Naive thymus-derived CD4-positive, alpha-beta T cell (primary cell): ENCODE measurements at regions not wholly inside any gene's neighbourhood (a gene's known extent, or its start where the extent isn't known, plus 50 kb on each side); places are given as distances from the start of the nearest gene placed in this dataset.
"Not testable (repeated sequence)": the region's sequence is repeated elsewhere in the genome, so short reads cannot be mapped to it uniquely, and the experiment has no call there.

Experiments used
- ATAC-seq: fragments of 150-1000 bp; cut with Tn5 transposase; 2 replicates; pipeline ENCODE4 v1.10.0; 2021; ENCODE audit warnings: mild to moderate bottlenecking, moderate library complexity
- CTCF ChIA-PET: fragments of 350-600 bp; sonication (Branson Sonifier 250); formaldehyde crosslinking; loops from one replicate; lab custom pipeline; 2021; ENCODE audit warnings: antibody characterized with exemption; lab: Charles Lee
- POLR2A ChIA-PET: fragments of 350-600 bp; sonication (Branson Sonifier 250); formaldehyde crosslinking; loops from one replicate; lab custom pipeline; 2021; ENCODE audit warnings: antibody characterized with exemption, inconsistent platforms; lab: Charles Lee
- DNase-seq, 9 donors: peaks; one replicate each; pipeline versions ENCODE4 v3.0.0 to v3.0.0-alpha.2; 2020 to 2022; ENCODE audit warnings: mixed read lengths in 1 of 9
- H3K27ac ChIP-seq: one replicate; pipeline ENCODE4 v1.7.0; 2013; ENCODE audit warnings: mild to moderate bottlenecking, low read depth, low read length, moderate library complexity
- H3K27me3 ChIP-seq, 2 donors: one replicate each; pipeline ENCODE4 v1.7.0; 2013; ENCODE audit warnings: low read length in 2 of 2, mild to moderate bottlenecking in 2 of 2, moderate library complexity in 2 of 2; ENCODE audit not compliant: control insufficient read depth in 2 of 2, insufficient read depth in 2 of 2
- H3K36me3 ChIP-seq, 3 experiments: 1 replicate in 2 of 3; 2 replicates in 1 of 3; pipeline ENCODE4 v1.7.0; 2013; ENCODE audit warnings: low read length in 3 of 3, mild to moderate bottlenecking in 3 of 3, moderate library complexity in 1 of 3; ENCODE audit not compliant: insufficient read depth in 3 of 3, control insufficient read depth in 2 of 3
- H3K4me1 ChIP-seq, 2 donors: one replicate each; pipeline ENCODE4 v1.7.0; 2013; ENCODE audit warnings: low read length in 2 of 2, mild to moderate bottlenecking in 2 of 2, moderate library complexity in 1 of 2; ENCODE audit not compliant: control insufficient read depth in 2 of 2, insufficient read depth in 2 of 2
- H3K4me3 ChIP-seq: 2 replicates; pipeline ENCODE4 v1.7.0; 2013; ENCODE audit warnings: mild to moderate bottlenecking, low read length
- H3K9me3 ChIP-seq, 3 experiments: 1 replicate in 2 of 3; 2 replicates in 1 of 3; pipeline ENCODE4 v1.7.0; 2013; ENCODE audit warnings: low read length in 3 of 3; ENCODE audit not compliant: control insufficient read depth in 2 of 3
- H3K27ac Mint-ChIP-seq, 9 donors: one replicate each; pipeline ENCODE4 v1.8.0; 2020 to 2022; ENCODE audit warnings: mixed read lengths in 9 of 9, mild to moderate bottlenecking in 8 of 9, moderate library complexity in 5 of 9, inconsistent platforms in 2 of 9
- H3K27me3 Mint-ChIP-seq, 5 donors: one replicate each; pipeline ENCODE4 v1.8.0; 2021 to 2022; ENCODE audit warnings: mixed read lengths in 5 of 5, mild to moderate bottlenecking in 1 of 5
- H3K36me3 Mint-ChIP-seq, 5 donors: one replicate each; pipeline ENCODE4 v1.8.0; 2020 to 2022; ENCODE audit warnings: mixed read lengths in 5 of 5, mild to moderate bottlenecking in 3 of 5, inconsistent platforms in 1 of 5
- H3K4me1 Mint-ChIP-seq, 7 donors: one replicate each; pipeline ENCODE4 v1.8.0; 2020 to 2022; ENCODE audit warnings: mixed read lengths in 7 of 7, mild to moderate bottlenecking in 3 of 7, inconsistent platforms in 1 of 7
- H3K4me3 Mint-ChIP-seq, 10 donors: one replicate each; pipeline ENCODE4 v1.8.0; 2020 to 2022; ENCODE audit warnings: mild to moderate bottlenecking in 10 of 10, mixed read lengths in 10 of 10, moderate library complexity in 6 of 10, inconsistent platforms in 2 of 10
- H3K9me3 Mint-ChIP-seq, 11 donors: one replicate each; pipeline ENCODE4 v1.8.0; 2020 to 2022; ENCODE audit warnings: mixed read lengths in 11 of 11, mild to moderate bottlenecking in 4 of 11, inconsistent platforms in 1 of 11, moderate library complexity in 1 of 11
- intact Hi-C, 2 donors: fragments of 100-400 bp; cut with micrococcal nuclease; formaldehyde crosslinking; loops; one replicate each; pipeline ENCODE4 v1.15.1; 2023

GRCh38 chr7:115802415-115802814, 228.1 kb downstream of the TFEC start:
- no peak overlapping the region for H3K4me3 Mint-ChIP-seq
- ChIA-PET POLR2A (no interaction called here), CTCF (no interaction called here)
- H3K36me3 Mint-ChIP-seq, result no peaks in the 10 kb centered on the region
- Histone ChIP-seq H3K4me3 (no peak overlapping the region), H3K4me1 (no peaks in the 10 kb centered on the region), H3K9me3 (no peaks in the 10 kb centered on the region), H3K27me3 (no peaks in the 10 kb centered on the region), H3K27ac (no peak overlapping the region), H3K36me3 (no peaks in the 10 kb centered on the region)
- peaks cover 0 to 4% (median 0%) of the 10 kb centered on the region in 11 donors for H3K9me3 Mint-ChIP-seq
- ATAC-seq (no peak), DNase-seq (no peak)
- H3K27ac Mint-ChIP-seq, result no peak overlapping the region
- intact Hi-C loops, result no loop called here
- H3K4me1 Mint-ChIP-seq, result no peaks in the 10 kb centered on the region
- H3K27me3 Mint-ChIP-seq, result peaks cover 0 to 5% (median 0%) of the 10 kb centered on the region in 5 donors

DNA sequence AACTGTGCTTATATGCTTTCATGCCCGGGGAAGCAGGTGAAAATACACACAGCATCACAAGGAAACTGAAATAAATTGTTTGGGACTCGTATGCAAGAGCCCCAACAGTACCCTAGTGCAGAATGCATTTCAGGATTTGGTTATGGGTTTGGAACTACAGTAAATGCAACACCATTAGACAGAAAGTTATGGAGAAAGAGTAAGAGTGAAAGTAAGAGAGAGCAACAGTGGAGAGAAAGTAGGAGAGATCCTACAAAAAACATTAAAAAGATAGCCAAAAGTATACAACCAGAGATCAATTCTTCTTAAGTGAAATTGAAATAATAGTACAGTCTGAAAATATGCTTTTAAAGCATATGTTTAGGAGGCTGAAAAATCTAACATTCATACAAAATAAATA, 231.1 kb downstream of the TFEC start:
- intact Hi-C loops, result no loop called here
- no peaks in the 10 kb centered on the region for H3K4me1 Mint-ChIP-seq
- Histone ChIP-seq H3K4me1 (no peaks in the 10 kb centered on the region), H3K4me3 (no peak overlapping the region), H3K36me3 (no peaks in the 10 kb centered on the region), H3K27me3 (no peaks in the 10 kb centered on the region), H3K27ac (no peak overlapping the region), H3K9me3 (no peaks in the 10 kb centered on the region)
- ATAC-seq (no peak), DNase-seq (no peak)
- peaks cover 0 to 1% (median 0%) of the 10 kb centered on the region in 11 donors for H3K9me3 Mint-ChIP-seq
- peaks cover 0 to 5% (median 0%) of the 10 kb centered on the region in 5 donors for H3K27me3 Mint-ChIP-seq
- no peak overlapping the region for H3K27ac Mint-ChIP-seq
- POLR2A ChIA-PET, result no interaction called here
- CTCF ChIA-PET, result no interaction called here
- no peak overlapping the region for H3K4me3 Mint-ChIP-seq
- no peaks in the 10 kb centered on the region for H3K36me3 Mint-ChIP-seq

GRCh38 chr7:115793958-115794702, 236.4 kb downstream of the TFEC start:
- no peak overlapping the region for H3K4me3 Mint-ChIP-seq
- no peak overlapping the region for H3K27ac ChIP-seq
- H3K4me3 ChIP-seq, result no peak overlapping the region
- no peaks in the 10 kb centered on the region for H3K36me3 ChIP-seq
- no peak overlapping the region for H3K27ac Mint-ChIP-seq
- H3K27me3 ChIP-seq, result no peaks in the 10 kb centered on the region
- H3K9me3 Mint-ChIP-seq, result peaks cover 0 to 4% (median 0%) of the 10 kb centered on the region in 11 donors
- ATAC-seq (no peak), DNase-seq (no peak)
- no peaks in the 10 kb centered on the region for H3K4me1 Mint-ChIP-seq
- ChIA-PET POLR2A (no interaction called here), CTCF (no interaction called here)
- no peaks in the 10 kb centered on the region for H3K9me3 ChIP-seq
- H3K4me1 ChIP-seq, result no peaks in the 10 kb centered on the region
- intact Hi-C loops, result no loop called here
- H3K36me3 Mint-ChIP-seq, result no peaks in the 10 kb centered on the region
- H3K27me3 Mint-ChIP-seq, result peaks cover 0 to 5% (median 0%) of the 10 kb centered on the region in 5 donors

- DNase-seq, result no peak
- H3K27me3 Mint-ChIP-seq, result no peaks in the 10 kb centered on the region
- intact Hi-C loops, result no loop called here
- CTCF ChIA-PET, result no interaction called here
- Histone ChIP-seq H3K36me3 (no peaks in the 10 kb centered on the region), H3K4me1 (no peaks in the 10 kb centered on the region), H3K4me3 (no peak overlapping the region), H3K27ac (no peak overlapping the region), H3K9me3 (no peaks in the 10 kb centered on the region), H3K27me3 (no peaks in the 10 kb centered on the region)
- POLR2A ChIA-PET, result no interaction called here
- no peaks in the 10 kb centered on the region for H3K36me3 Mint-ChIP-seq
- no peak for ATAC-seq
- H3K27ac Mint-ChIP-seq, result no peak overlapping the region
- H3K4me1 Mint-ChIP-seq, result no peaks in the 10 kb centered on the region
- H3K9me3 Mint-ChIP-seq, result peaks cover 0 to 15% (median 0%) of the 10 kb centered on the region in 11 donors
- H3K4me3 Mint-ChIP-seq, result no peak overlapping the region
Measured at GRCh38 chr7:115789901-115790300, 240.7 kb downstream of the TFEC start.

DNA sequence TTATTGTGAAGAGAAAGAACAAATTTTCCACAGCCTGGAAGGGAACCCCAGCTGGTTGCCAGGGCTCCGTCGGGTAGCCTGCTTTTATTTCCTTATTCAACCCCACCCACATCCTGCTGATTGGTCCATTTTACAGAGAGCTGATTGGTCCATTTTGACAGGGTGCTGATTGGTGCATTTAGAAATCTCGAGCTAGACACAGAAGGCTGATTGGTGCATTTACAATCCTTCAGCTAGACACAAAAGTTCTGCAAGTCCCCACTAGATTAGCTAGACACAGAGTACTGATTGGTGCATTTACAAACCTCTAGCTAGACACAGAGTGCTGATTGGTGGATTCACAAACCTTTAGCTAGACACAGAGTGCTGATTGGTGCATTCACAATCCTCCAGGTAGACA, 241.1 kb downstream of the TFEC start:
- H3K4me3 ChIP-seq, ATAC-seq, DNase-seq, POLR2A ChIA-PET, H3K27ac ChIP-seq, H3K9me3 ChIP-seq, H3K36me3 ChIP-seq, intact Hi-C loops, H3K36me3 Mint-ChIP-seq, H3K27ac Mint-ChIP-seq, H3K27me3 Mint-ChIP-seq, H3K27me3 ChIP-seq, H3K4me3 Mint-ChIP-seq, CTCF ChIA-PET, H3K4me1 ChIP-seq, H3K4me1 Mint-ChIP-seq: not testable (repeated sequence)
- H3K9me3 Mint-ChIP-seq, result peaks cover 0 to 15% (median 0%) of the 10 kb centered on the region in 11 donors

GRCh38 chr7:115782696-115783490, 247.7 kb downstream of the TFEC start:
- H3K27ac Mint-ChIP-seq, result no peak overlapping the region
- POLR2A ChIA-PET, result no interaction called here

More at GRCh38 chr7:115782696-115783490, 247.7 kb downstream of the TFEC start:
- ATAC-seq, result no peak
- Histone ChIP-seq H3K27me3 (no peaks in the 10 kb centered on the region), H3K4me1 (no peaks in the 10 kb centered on the region), H3K9me3 (no peaks in the 10 kb centered on the region), H3K36me3 (no peaks in the 10 kb centered on the region), H3K27ac (no peak overlapping the region), H3K4me3 (no peak overlapping the region)
- H3K4me1 Mint-ChIP-seq, result no peaks in the 10 kb centered on the region
- peaks cover 0 to 5% (median 0%) of the 10 kb centered on the region in 11 donors for H3K9me3 Mint-ChIP-seq
- DNase-seq, result no peak
- no peak overlapping the region for H3K4me3 Mint-ChIP-seq
- intact Hi-C loops, result no loop called here
- CTCF ChIA-PET, result no interaction called here
- no peaks in the 10 kb centered on the region for H3K27me3 Mint-ChIP-seq
- no peaks in the 10 kb centered on the region for H3K36me3 Mint-ChIP-seq
